PC-3 (cell line): ENCODE measurements at regions not wholly inside any gene's neighbourhood (a gene's known extent, or its start where the extent isn't known, plus 50 kb on each side); places are given as distances from the start of the nearest gene placed in this dataset.

Experiments
- ATAC-seq: fragments of 200-7000 bp; cut with Tn5 transposase; 2 replicates; pipeline ENCODE4 v1.9.1; 2020; ENCODE audit warnings: mild to moderate bottlenecking, moderate library complexity
- BruUV-seq: library from RNA; stranded (reverse); fragments of 400-500 nt; replicated peaks from 2 replicates; lab custom pipeline; 2021; lab: Mats Ljungman, UMichigan
- CTCF ChIA-PET: fragments of 300-600 bp; sonication (Branson Sonifier 250); formaldehyde crosslinking; loops from one replicate; lab custom pipeline; 2022; ENCODE audit warnings: antibody characterized with exemption; lab: Charles Lee
- POLR2A ChIA-PET: fragments of 300-600 bp; sonication (Branson Sonifier 250); formaldehyde crosslinking; loops from one replicate; lab custom pipeline; 2022; ENCODE audit warnings: antibody characterized with exemption; ENCODE audit not compliant: unreplicated experiment; lab: Charles Lee
- DNase-seq: peaks from one replicate; pipeline ENCODE4 v3.0.0-alpha.2; 2015
- H2AFZ ChIP-seq: fragments of 300-600 bp; sonication (generic); 2 replicates; pipeline ENCODE4 v1.6.0; 2016; ENCODE audit warnings: antibody characterized with exemption, low read length
- H3F3A ChIP-seq: fragments of 300-600 bp; sonication (generic); one replicate; pipeline ENCODE4 v1.6.0; 2017; ENCODE audit warnings: antibody characterized with exemption, low read length, control low read depth, mild to moderate bottlenecking; ENCODE audit not compliant: unreplicated experiment
- H3K27ac ChIP-seq: fragments of 300-600 bp; sonication (generic); 2 replicates; pipeline ENCODE4 v1.5.1; 2016; ENCODE audit warnings: mild to moderate bottlenecking, low read length
- H3K27me3 ChIP-seq: fragments of 300-600 bp; sonication (generic); 2 replicates; pipeline ENCODE4 v1.6.1; 2016; ENCODE audit warnings: low read length, mixed read lengths
- H3K36me3 ChIP-seq: fragments of 300-600 bp; sonication (generic); 2 replicates; pipeline ENCODE4 v1.6.1; 2016; ENCODE audit warnings: low read depth, mixed run types, low read length, mixed read lengths
- H3K4me1 ChIP-seq: fragments of 300-600 bp; sonication (generic); 2 replicates; pipeline ENCODE4 v1.5.1; 2016; ENCODE audit warnings: low read length; ENCODE audit not compliant: insufficient read depth
- H3K4me2 ChIP-seq: fragments of 300-600 bp; sonication (generic); 2 replicates; pipeline ENCODE4 v1.6.0; 2016; ENCODE audit warnings: low read length
- H3K4me3 ChIP-seq: fragments of 300-600 bp; sonication (generic); 2 replicates; pipeline ENCODE4 v1.5.1; 2016; ENCODE audit warnings: mild to moderate bottlenecking, low read length, mixed read lengths
- H3K79me2 ChIP-seq: fragments of 300-600 bp; sonication (generic); 2 replicates; pipeline ENCODE4 v1.6.1; 2017; ENCODE audit warnings: low read length, mixed read lengths
- H3K9ac ChIP-seq: fragments of 300-600 bp; sonication (generic); 2 replicates; pipeline ENCODE4 v1.6.0; 2016; ENCODE audit warnings: mild to moderate bottlenecking, low read length
- H3K9me2 ChIP-seq: fragments of 300-600 bp; sonication (generic); replicated peaks from 2 replicates; pipeline ENCODE4 v1.6.1; 2016; ENCODE audit warnings: mixed run types, low read length, mixed read lengths
- H3K9me3 ChIP-seq: fragments of 300-600 bp; sonication (generic); 2 replicates; pipeline ENCODE4 v1.6.1; 2016; ENCODE audit warnings: low read length, mixed read lengths
- H4K20me1 ChIP-seq: fragments of 300-600 bp; sonication (generic); 2 replicates; pipeline ENCODE4 v1.6.1; 2016; ENCODE audit warnings: low read length, mixed read lengths
- EZH2 ChIP-seq: fragments of 300-600 bp; sonication (generic); IDR thresholded peaks from one replicate; pipeline ENCODE4 v1.6.1; 2017; ENCODE audit warnings: antibody characterized with exemption, mild to moderate bottlenecking, low read length; ENCODE audit not compliant: unreplicated experiment
- EZH2phosphoT487 ChIP-seq: fragments of 300-600 bp; sonication (generic); IDR thresholded peaks from 2 replicates; pipeline ENCODE4 v1.6.1; 2018; ENCODE audit warnings: mild to moderate bottlenecking, antibody characterized with exemption, low read length, borderline replicate concordance
- intact Hi-C: fragments of 100-400 bp; cut with micrococcal nuclease; formaldehyde crosslinking; loops from 2 replicates; pipeline ENCODE4 v1.9.0; 2023
- TF ChIP-seq, protein P1 (sequence below): fragments of 300-600 bp; sonication (generic); conservative IDR thresholded peaks from 2 replicates; pipeline ENCODE4 v1.5.1; 2017; ENCODE audit warnings: antibody characterized with exemption, low read depth, mild to moderate bottlenecking, low read length

DNA sequence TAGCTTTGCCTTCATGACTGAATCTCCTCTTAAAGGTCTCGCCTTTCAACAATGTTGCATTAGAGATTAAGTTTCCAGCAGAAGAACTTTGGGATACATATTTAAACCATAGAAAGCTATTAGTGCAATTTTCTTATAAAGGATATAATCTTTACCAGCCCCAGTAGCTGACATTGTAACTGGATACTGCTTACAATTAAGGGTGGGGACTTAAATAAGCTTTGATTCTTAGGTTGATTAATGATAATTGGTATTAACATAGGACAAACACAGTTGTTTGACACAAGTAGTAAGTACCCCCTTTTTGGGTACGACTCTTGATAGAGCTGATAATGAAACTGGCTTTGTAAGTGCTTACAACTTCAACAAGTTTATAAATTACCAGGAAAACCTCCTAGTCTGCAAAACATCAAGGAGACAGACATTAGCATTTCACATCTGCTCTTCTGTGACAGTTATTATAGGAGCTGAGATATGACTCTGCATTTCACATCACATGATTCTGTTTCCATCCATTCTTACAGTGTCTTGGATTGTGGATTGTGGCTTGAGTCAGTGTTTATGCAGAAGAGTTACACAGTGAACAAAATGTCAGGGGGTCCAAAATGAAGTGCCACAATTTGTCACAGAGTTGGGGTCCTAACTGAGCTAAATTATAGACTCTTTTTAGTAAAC lies 249.1 kb upstream of the E2F7 start:
- BruUV-seq: no TSS peak
- Histone ChIP-seq H3K79me2 (no peaks in the 10 kb centered on the region), H3K4me2 (no peak overlapping the region), H3K36me3 (no peaks in the 10 kb centered on the region), H3K9ac (no peak overlapping the region), H3K27me3 (no peaks in the 10 kb centered on the region), H3K4me3 (no peak overlapping the region), H3F3A (no peaks in the 10 kb centered on the region), H2AFZ (no peak overlapping the region), H3K4me1 (0 out of 2 replicates have a peak, but pooled peaks cover 5% of the 10 kb centered on the region), H3K9me2 (no peaks in the 10 kb centered on the region), H4K20me1 (no peaks in the 10 kb centered on the region), H3K27ac (no peak overlapping the region), H3K9me3 (no peaks in the 10 kb centered on the region)
- TF ChIP-seq EZH2 (no peak), EZH2phosphoT487 (no peak)
- TF ChIP-seq, protein P1, sequence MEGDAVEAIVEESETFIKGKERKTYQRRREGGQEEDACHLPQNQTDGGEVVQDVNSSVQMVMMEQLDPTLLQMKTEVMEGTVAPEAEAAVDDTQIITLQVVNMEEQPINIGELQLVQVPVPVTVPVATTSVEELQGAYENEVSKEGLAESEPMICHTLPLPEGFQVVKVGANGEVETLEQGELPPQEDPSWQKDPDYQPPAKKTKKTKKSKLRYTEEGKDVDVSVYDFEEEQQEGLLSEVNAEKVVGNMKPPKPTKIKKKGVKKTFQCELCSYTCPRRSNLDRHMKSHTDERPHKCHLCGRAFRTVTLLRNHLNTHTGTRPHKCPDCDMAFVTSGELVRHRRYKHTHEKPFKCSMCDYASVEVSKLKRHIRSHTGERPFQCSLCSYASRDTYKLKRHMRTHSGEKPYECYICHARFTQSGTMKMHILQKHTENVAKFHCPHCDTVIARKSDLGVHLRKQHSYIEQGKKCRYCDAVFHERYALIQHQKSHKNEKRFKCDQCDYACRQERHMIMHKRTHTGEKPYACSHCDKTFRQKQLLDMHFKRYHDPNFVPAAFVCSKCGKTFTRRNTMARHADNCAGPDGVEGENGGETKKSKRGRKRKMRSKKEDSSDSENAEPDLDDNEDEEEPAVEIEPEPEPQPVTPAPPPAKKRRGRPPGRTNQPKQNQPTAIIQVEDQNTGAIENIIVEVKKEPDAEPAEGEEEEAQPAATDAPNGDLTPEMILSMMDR: no peak
- POLR2A ChIA-PET: no interaction called here
- intact Hi-C loops: no loop called here
- DNase-seq: no peak
- ATAC-seq: no peak
- CTCF ChIA-PET: no interaction called here

DNA sequence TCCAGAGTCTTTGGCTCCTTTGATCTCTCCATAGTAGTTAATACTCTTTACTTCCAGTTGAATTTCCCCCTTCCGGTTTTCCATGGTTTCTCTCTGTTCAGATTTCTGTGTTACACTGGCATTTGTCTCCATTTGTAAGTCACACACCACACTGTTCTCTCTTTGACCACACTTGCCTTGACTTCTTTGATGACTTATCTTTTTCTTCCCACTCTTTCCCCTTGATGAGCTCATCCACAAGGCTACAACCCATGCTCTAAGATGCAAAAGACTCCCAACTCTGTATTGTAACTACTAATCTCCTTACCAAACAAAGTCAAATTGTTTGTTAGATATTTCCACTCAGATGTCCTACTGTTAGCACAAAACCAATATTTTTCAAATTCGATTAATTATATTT lies 242.7 kb upstream of the E2F7 start:
- no peaks in the 10 kb centered on the region for H3F3A ChIP-seq
- intact Hi-C loops: no loop called here
- H4K20me1 ChIP-seq: no peaks in the 10 kb centered on the region
- H3K9me2 ChIP-seq: no peaks in the 10 kb centered on the region
- H3K27me3 ChIP-seq: no peaks in the 10 kb centered on the region
- no TSS peak for BruUV-seq
- H2AFZ ChIP-seq: no peak overlapping the region
- TF ChIP-seq EZH2phosphoT487 (no peak), EZH2 (no peak)
- TF ChIP-seq, protein P1: no peak
- H3K9me3 ChIP-seq: no peaks in the 10 kb centered on the region
- no peak overlapping the region for H3K9ac ChIP-seq
- ChIA-PET POLR2A (no interaction called here), CTCF (no interaction called here)
- H3K4me1 ChIP-seq: 0 out of 2 replicates have a peak, but pooled peaks cover 5% of the 10 kb centered on the region
- H3K4me3 ChIP-seq: no peak overlapping the region
- H3K4me2 ChIP-seq: no peak overlapping the region
- no peak for ATAC-seq
- H3K79me2 ChIP-seq: no peaks in the 10 kb centered on the region
- DNase-seq: no peak
- no peak overlapping the region for H3K27ac ChIP-seq
- H3K36me3 ChIP-seq: no peaks in the 10 kb centered on the region

DNA sequence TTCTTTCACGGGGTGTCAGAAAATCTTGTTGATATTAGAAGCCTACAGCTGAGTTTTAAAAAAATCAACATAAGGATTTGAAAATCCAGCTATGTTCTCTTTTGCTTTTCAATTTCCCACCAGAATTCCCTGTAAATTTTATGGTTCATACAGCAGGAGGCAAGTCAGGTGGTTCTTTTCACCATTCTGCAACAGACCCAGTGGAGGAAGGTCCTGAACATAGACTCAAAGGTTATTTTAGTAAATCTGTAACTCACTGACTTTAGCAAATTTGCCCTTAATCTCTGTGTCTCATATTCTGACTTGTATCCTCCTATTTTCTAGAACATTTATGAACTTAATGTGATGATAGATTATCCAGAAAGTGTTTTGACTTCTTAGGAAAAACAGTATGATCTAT lies 235.4 kb upstream of the E2F7 start:
- Histone ChIP-seq H3F3A (peaks cover 6% of the 10 kb centered on the region), H2AFZ (no peak overlapping the region), H3K4me2 (peak overlapping the region; percentile 62), H3K36me3 (no peaks in the 10 kb centered on the region), H3K79me2 (no peaks in the 10 kb centered on the region), H3K4me3 (peak overlapping the region; percentile 10; the same call in 1 of the 2 replicates), H3K9me3 (no peaks in the 10 kb centered on the region), H3K9me2 (no peaks in the 10 kb centered on the region), H3K27ac (peak overlapping the region; percentile 60), H3K9ac (no peak overlapping the region), H4K20me1 (no peaks in the 10 kb centered on the region), H3K4me1 (peaks cover 25% of the 10 kb centered on the region), H3K27me3 (no peaks in the 10 kb centered on the region)
- TF ChIP-seq, protein P1: no peak
- TF ChIP-seq EZH2phosphoT487 (no peak), EZH2 (no peak)
- POLR2A ChIA-PET: no interaction called here
- intact Hi-C loops: loop anchor here (2.0 kb wide), 2 partner anchors 24 to 150 kb away; no protein-coding TSS in a partner anchor
- ATAC-seq (peak; percentile 12), DNase-seq (no peak)
- CTCF ChIA-PET: no interaction called here
- BruUV-seq: no TSS peak
